ENCODE measurements at regions not wholly inside any gene's neighbourhood (a gene's known extent, or its start where the extent isn't known, plus 50 kb on each side); places are given as distances from the start of the nearest gene placed in this dataset.

DNA sequence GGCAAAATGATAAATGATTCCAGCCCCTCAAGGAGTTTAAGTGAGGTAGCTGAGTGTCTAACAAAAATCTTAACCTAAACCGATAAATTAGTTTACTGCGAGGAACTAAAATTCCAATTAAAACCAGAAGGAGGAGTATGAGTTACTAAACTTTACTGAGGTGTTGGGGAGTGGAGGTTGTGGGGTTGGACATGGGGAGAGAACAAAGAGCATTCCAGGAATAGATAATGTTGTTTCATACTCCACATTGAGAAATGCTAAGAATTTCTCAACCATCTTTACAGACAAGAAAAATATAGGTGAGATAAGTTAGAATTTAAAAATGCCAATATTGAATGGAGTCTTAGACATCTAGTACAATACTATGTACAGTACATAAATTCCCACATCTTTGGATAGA lies 488.6 kb downstream of the METTL15 start:
- H3K4me1 Mint-ChIP-seq = no peaks in the 10 kb centered on the region

DNA sequence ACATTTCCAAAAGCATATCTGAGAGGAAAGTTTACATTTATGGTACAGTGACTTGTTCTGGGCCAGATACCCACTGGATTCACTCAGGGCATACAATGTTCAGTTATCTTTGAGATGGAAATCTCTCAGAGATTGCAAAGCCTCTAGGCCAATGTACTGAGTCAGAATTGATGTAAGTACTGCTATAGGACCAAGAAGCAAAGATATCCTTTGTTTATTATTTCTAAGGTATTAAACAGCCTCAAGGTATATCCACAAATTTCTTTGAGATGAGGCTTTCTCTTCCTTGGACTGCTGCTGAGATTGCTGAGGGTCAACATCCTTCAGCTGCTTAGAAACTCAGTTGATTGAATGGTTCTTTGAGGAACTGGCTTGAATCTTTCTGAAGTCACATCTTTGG lies 484.0 kb downstream of the METTL15 start:
- TF ChIP-seq, protein P1, sequence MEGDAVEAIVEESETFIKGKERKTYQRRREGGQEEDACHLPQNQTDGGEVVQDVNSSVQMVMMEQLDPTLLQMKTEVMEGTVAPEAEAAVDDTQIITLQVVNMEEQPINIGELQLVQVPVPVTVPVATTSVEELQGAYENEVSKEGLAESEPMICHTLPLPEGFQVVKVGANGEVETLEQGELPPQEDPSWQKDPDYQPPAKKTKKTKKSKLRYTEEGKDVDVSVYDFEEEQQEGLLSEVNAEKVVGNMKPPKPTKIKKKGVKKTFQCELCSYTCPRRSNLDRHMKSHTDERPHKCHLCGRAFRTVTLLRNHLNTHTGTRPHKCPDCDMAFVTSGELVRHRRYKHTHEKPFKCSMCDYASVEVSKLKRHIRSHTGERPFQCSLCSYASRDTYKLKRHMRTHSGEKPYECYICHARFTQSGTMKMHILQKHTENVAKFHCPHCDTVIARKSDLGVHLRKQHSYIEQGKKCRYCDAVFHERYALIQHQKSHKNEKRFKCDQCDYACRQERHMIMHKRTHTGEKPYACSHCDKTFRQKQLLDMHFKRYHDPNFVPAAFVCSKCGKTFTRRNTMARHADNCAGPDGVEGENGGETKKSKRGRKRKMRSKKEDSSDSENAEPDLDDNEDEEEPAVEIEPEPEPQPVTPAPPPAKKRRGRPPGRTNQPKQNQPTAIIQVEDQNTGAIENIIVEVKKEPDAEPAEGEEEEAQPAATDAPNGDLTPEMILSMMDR (IDR thresholded peaks at IDR 0.05) = no peak
- no peaks in the 10 kb centered on the region for H3K4me1 Mint-ChIP-seq
- no peak overlapping the region for H3K27ac Mint-ChIP-seq
- H3K36me3 Mint-ChIP-seq (ENCODE audit: low read depth) = no peaks in the 10 kb centered on the region
- no peak overlapping the region for H3K4me3 Mint-ChIP-seq
- no peak for ATAC-seq (ENCODE audit: low read depth)
- peaks cover 2% of the 10 kb centered on the region for H3K27me3 Mint-ChIP-seq
- CTCF ChIA-PET = no interaction called here
- no peak for DNase-seq
- POLR2A ChIA-PET = no interaction called here
- H3K9me3 Mint-ChIP-seq = no peaks in the 10 kb centered on the region
- intact Hi-C loops (cut with micrococcal nuclease) = no loop called here

More for the DNA sequence above, 488.6 kb downstream of the METTL15 start:
- TF ChIP-seq, protein P1 (IDR thresholded peaks at IDR 0.05) = no peak
- intact Hi-C loops (cut with micrococcal nuclease) = no loop called here
- ChIA-PET CTCF (no interaction called here), POLR2A (no interaction called here)
- no peak for DNase-seq
- Mint-ChIP-seq H3K27me3 (peaks cover under 1% of the 10 kb centered on the region), H3K9me3 (no peaks in the 10 kb centered on the region), H3K36me3 (ENCODE audit: low read depth) (no peaks in the 10 kb centered on the region), H3K4me3 (no peak overlapping the region), H3K27ac (no peak overlapping the region)
- no peak for ATAC-seq (ENCODE audit: low read depth)

DNA sequence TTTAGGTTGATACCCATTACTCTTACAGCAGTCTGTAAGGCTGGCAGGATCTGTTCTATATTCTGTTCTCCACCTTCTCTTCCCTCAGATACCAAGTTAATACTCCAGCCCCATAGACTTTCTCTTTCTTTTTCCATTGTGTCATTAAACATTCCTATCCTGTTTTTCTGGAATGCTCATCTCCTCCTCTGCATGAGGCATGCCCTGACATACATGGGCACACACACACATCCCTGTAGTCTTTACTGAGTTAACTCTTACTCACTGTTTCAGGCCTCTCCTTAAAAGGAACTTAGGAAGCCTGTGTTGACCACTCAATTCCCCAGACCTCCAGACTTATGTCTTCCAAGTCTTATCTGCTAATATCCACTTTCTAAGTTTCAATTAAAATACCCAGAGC lies 476.8 kb downstream of the METTL15 start:
- intact Hi-C loops (cut with micrococcal nuclease) = no loop called here
- ChIA-PET CTCF (no interaction called here), POLR2A (no interaction called here)
- no peaks in the 10 kb centered on the region for H3K9me3 Mint-ChIP-seq
- H3K4me1 Mint-ChIP-seq = no peaks in the 10 kb centered on the region
- no peaks in the 10 kb centered on the region for H3K36me3 Mint-ChIP-seq (ENCODE audit: low read depth)
- H3K27ac Mint-ChIP-seq = no peak overlapping the region
- no peak for ATAC-seq (ENCODE audit: low read depth)
- TF ChIP-seq, protein P1 (IDR thresholded peaks at IDR 0.05) = no peak
- no peak for DNase-seq
- H3K4me3 Mint-ChIP-seq = no peak overlapping the region
- H3K27me3 Mint-ChIP-seq = no peaks in the 10 kb centered on the region

DNA sequence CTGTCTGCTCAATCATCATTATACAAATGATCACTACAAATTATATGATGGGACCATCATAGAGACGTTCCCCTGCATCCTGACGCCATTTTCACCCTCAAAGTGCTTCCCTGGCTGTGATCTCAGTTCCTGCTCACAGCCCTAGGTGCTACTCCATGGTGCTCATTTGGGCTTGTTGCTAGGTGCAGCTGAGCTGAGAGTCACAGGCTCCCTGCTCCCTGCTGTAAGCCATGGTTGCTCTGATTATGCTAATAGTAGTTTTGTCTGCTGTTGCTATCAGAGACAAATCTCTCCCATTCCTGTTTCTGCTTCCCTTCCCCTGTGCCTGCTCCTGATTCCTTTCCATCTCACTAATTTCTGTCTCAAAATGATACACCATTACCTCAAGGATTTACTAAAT lies 474.3 kb downstream of the METTL15 start:
- intact Hi-C loops (cut with micrococcal nuclease) = no loop called here
- CTCF ChIA-PET = no interaction called here
- Mint-ChIP-seq H3K4me1 (no peaks in the 10 kb centered on the region), H3K27ac (no peak overlapping the region), H3K4me3 (no peak overlapping the region), H3K36me3 (ENCODE audit: low read depth) (no peaks in the 10 kb centered on the region), H3K9me3 (no peaks in the 10 kb centered on the region), H3K27me3 (no peaks in the 10 kb centered on the region)
- POLR2A ChIA-PET = no interaction called here
- DNase-seq (no peak), ATAC-seq (ENCODE audit: low read depth) (no peak)
- TF ChIP-seq, protein P1 (IDR thresholded peaks at IDR 0.05) = no peak

DNA sequence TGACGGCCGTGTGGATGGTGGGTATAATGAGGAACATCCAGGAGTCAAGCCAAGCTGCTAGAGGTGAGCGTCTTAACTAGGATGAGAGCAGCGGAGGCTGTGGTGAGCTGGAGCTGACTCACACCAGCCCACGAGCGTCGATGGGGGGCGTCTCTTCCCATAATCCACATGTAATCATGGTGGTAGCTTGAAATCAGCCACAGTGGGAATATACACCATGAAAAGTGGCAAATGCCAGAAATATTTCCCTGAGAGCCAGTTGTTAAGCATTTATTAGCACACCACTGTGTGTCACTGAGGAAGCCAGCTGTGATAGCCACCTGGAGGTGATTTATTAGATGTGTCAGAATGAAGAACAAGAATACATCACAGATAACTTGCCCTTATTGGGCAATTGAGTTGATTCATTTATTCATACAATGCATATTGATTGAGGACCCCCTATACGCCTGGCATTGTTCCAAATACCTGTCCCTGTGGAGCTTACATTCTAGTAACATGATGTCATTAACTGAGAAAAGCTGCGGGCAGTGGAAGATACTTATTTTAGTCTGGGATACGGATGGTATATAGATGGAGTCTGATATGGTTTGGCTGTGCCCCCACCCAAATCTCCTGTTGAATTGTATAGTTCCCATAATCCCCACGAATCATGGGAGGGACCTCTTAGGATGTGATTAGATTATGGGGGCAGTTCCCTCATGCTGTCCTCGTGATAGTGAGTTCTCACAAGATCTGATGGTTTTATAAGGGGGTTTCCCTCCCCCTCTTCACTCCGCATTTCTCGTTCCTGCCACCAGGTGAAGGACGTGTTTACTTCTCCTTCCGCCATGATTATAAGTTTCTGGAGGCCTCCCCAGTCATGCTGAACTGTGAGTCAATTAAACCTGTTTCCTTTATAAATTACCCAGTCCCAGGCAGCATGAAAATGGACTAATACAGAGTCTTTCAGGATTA lies 473.4 kb downstream of the METTL15 start:
- ChIA-PET CTCF (interaction anchor here (0.6 kb wide), 1 partner anchor 51 kb away, joined by 3 read pairs; no protein-coding TSS in a partner anchor), POLR2A (no interaction called here)
- intact Hi-C loops (cut with micrococcal nuclease) = no loop called here
- Mint-ChIP-seq H3K4me3 (no peak overlapping the region), H3K27ac (no peak overlapping the region), H3K27me3 (no peaks in the 10 kb centered on the region), H3K36me3 (ENCODE audit: low read depth) (no peaks in the 10 kb centered on the region), H3K9me3 (no peaks in the 10 kb centered on the region), H3K4me1 (no peaks in the 10 kb centered on the region)
- TF ChIP-seq, protein P1 (IDR thresholded peaks at IDR 0.05) = no peak
- ATAC-seq (ENCODE audit: low read depth) (no peak), DNase-seq (no peak)
